Stimulated activated naive CD8-positive, alpha-beta T cell treated with anti-CD3 and anti-CD28 coated beads, Interleukin-15, Interleukin-2, amounts not matched to agents 100 ng/mL and 50 ng/mL, for 24 hours (primary cell): ENCODE measurements at regions not wholly inside any gene's neighbourhood (a gene's known extent, or its start where the extent isn't known, plus 50 kb on each side); places are given as distances from the start of the nearest gene placed in this dataset.

Source experiments
- H3K27ac Mint-ChIP-seq: one replicate; pipeline ENCODE4 v1.8.0; 2021; ENCODE audit warnings: mild to moderate bottlenecking, mixed read lengths
- H3K27me3 Mint-ChIP-seq: one replicate; pipeline ENCODE4 v1.8.0; 2021; ENCODE audit warnings: mixed read lengths
- H3K36me3 Mint-ChIP-seq: one replicate; pipeline ENCODE4 v1.8.0; 2021; ENCODE audit warnings: low read depth, mixed read lengths
- H3K4me1 Mint-ChIP-seq: one replicate; pipeline ENCODE4 v1.8.0; 2021; ENCODE audit warnings: low read depth, mixed read lengths
- H3K4me3 Mint-ChIP-seq: one replicate; pipeline ENCODE4 v1.8.0; 2021; ENCODE audit warnings: mild to moderate bottlenecking, mixed read lengths
- H3K9me3 Mint-ChIP-seq: one replicate; pipeline ENCODE4 v1.8.0; 2021; ENCODE audit warnings: mixed read lengths

DNA sequence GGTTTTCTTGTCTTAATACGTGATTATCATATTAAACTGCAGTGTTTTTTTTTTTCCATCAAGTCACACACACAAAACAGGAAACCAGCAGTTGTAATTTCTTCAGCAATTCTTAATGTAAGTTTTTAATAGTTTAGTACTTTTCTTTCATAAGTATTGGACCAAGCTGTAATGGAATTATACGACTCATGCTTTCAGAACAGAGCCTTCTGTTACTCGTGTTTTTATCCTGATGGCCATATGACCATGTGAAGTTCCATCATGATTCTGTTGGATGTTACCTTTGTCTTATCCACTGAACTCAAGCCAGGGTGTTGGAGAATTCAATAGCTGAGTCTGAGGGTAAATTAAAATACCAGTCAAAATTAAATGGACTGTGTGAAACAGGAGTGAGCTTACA is 72.0 kb upstream of the S1PR1 start:
- peaks cover 3% of the 10 kb centered on the region for H3K36me3 Mint-ChIP-seq
- H3K4me1 Mint-ChIP-seq, result peaks cover 50% of the 10 kb centered on the region
- H3K9me3 Mint-ChIP-seq, result peaks cover 4% of the 10 kb centered on the region
- no peaks in the 10 kb centered on the region for H3K27me3 Mint-ChIP-seq
- no peak overlapping the region for H3K4me3 Mint-ChIP-seq
- no peak overlapping the region for H3K27ac Mint-ChIP-seq

- no peak overlapping the region for H3K4me3 Mint-ChIP-seq
- peaks cover 3% of the 10 kb centered on the region for H3K36me3 Mint-ChIP-seq
- H3K27me3 Mint-ChIP-seq, result no peaks in the 10 kb centered on the region
- no peak overlapping the region for H3K27ac Mint-ChIP-seq
- H3K9me3 Mint-ChIP-seq, result peaks cover 4% of the 10 kb centered on the region
- H3K4me1 Mint-ChIP-seq, result peaks cover 41% of the 10 kb centered on the region
These were observed 73.8 kb upstream of the S1PR1 start for GRCh38 chr1:101162736-101163735.

DNA sequence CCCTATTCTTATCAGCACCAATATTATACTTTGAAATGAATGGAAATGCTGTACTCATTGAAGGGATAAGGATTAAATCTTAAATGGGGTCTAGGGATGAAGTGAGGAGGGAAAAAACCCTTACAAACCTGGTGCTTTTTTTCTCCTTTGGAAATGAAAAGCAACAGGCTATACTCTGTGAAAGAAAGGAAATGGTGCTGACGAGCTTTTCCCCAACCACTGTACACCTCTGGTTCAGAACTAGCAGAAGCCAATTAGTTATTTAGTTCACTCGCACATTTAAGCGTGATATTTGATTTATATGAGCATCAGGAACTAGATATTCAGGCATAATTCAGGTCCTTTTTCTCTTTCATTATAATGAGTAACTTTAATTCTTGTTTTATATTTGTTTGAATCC is 74.5 kb upstream of the S1PR1 start:
- Mint-ChIP-seq H3K4me1 (peaks cover 34% of the 10 kb centered on the region), H3K36me3 (peaks cover 3% of the 10 kb centered on the region), H3K27me3 (no peaks in the 10 kb centered on the region), H3K4me3 (no peak overlapping the region), H3K27ac (no peak overlapping the region), H3K9me3 (peaks cover 4% of the 10 kb centered on the region)

GRCh38 chr1:101161619-101162018 is 75.2 kb upstream of the S1PR1 start:
- no peak overlapping the region for H3K27ac Mint-ChIP-seq
- H3K4me1 Mint-ChIP-seq, result peaks cover 27% of the 10 kb centered on the region
- no peaks in the 10 kb centered on the region for H3K27me3 Mint-ChIP-seq
- H3K4me3 Mint-ChIP-seq, result no peak overlapping the region
- H3K9me3 Mint-ChIP-seq, result peaks cover 4% of the 10 kb centered on the region
- H3K36me3 Mint-ChIP-seq, result peaks cover 3% of the 10 kb centered on the region

GRCh38 chr1:101158424-101158823 is 78.4 kb upstream of the S1PR1 start:
- no peak overlapping the region for H3K27ac Mint-ChIP-seq
- H3K36me3 Mint-ChIP-seq, result peaks cover under 1% of the 10 kb centered on the region
- no peaks in the 10 kb centered on the region for H3K27me3 Mint-ChIP-seq
- peaks cover 4% of the 10 kb centered on the region for H3K9me3 Mint-ChIP-seq
- H3K4me3 Mint-ChIP-seq, result no peak overlapping the region
- peaks cover 24% of the 10 kb centered on the region for H3K4me1 Mint-ChIP-seq

GRCh38 chr1:101154547-101154946 is 82.3 kb upstream of the S1PR1 start:
- Mint-ChIP-seq H3K4me1 (peaks cover 46% of the 10 kb centered on the region), H3K4me3 (no peak overlapping the region), H3K27ac (peak overlapping the region; percentile 68), H3K27me3 (no peaks in the 10 kb centered on the region), H3K36me3 (no peaks in the 10 kb centered on the region), H3K9me3 (no peaks in the 10 kb centered on the region)

DNA sequence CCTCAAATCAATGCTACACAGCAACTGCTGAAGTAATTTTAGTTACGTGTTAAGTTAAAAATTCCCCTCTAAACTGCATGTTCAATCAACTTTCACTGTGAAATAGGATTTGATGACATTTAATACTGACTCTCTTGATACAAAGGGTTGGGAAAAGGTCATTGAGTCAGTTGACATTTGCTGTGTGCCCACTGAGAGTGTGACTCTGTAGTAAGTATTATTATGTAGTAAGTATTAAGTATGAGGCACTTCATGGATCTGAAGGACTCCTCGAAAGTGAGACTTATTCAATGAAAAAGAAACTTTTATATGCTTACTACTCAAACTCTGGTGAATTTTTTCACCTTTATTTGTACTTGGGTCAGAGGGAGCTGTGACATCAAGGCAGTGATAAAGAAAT is 83.1 kb upstream of the S1PR1 start:
- Mint-ChIP-seq H3K4me1 (peaks cover 55% of the 10 kb centered on the region), H3K4me3 (peak overlapping the region; percentile 21), H3K27ac (peak overlapping the region; percentile 68), H3K27me3 (no peaks in the 10 kb centered on the region), H3K36me3 (no peaks in the 10 kb centered on the region), H3K9me3 (no peaks in the 10 kb centered on the region)

GRCh38 chr1:101152633-101153032 is 84.2 kb upstream of the S1PR1 start:
- H3K36me3 Mint-ChIP-seq, result no peaks in the 10 kb centered on the region
- H3K27ac Mint-ChIP-seq, result no peak overlapping the region
- peaks cover 55% of the 10 kb centered on the region for H3K4me1 Mint-ChIP-seq
- no peaks in the 10 kb centered on the region for H3K27me3 Mint-ChIP-seq
- H3K9me3 Mint-ChIP-seq, result no peaks in the 10 kb centered on the region
- H3K4me3 Mint-ChIP-seq, result no peak overlapping the region

- Mint-ChIP-seq H3K9me3 (no peaks in the 10 kb centered on the region), H3K36me3 (no peaks in the 10 kb centered on the region), H3K27me3 (no peaks in the 10 kb centered on the region), H3K4me3 (no peak overlapping the region), H3K27ac (no peak overlapping the region), H3K4me1 (peaks cover 55% of the 10 kb centered on the region)
These were observed 85.5 kb upstream of the S1PR1 start for GRCh38 chr1:101151286-101151685.

GRCh38 chr1:101150670-101151069 is 86.1 kb upstream of the S1PR1 start:
- Mint-ChIP-seq H3K4me1 (peaks cover 55% of the 10 kb centered on the region), H3K27ac (no peak overlapping the region), H3K27me3 (no peaks in the 10 kb centered on the region), H3K36me3 (no peaks in the 10 kb centered on the region), H3K4me3 (no peak overlapping the region), H3K9me3 (no peaks in the 10 kb centered on the region)

DNA sequence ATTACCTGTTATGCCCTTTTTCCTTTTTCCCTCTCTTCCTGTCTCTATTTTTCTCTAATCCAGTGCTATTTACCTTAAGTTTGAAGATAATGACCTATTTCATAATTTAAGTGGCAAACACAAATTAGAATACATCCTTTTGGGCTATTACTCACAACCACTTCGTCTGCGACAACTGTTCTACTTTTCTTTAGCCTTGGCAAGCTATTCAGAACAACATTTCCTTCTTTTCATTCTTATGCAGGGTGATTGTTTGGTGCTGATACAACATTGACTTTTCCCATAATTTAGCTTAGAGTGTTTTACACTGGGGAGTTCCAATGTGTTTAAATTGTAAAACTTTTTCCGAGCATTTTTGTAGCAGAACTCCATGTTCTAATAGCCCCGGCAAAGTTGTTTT is 86.6 kb upstream of the S1PR1 start:
- Mint-ChIP-seq H3K27me3 (no peaks in the 10 kb centered on the region), H3K9me3 (no peaks in the 10 kb centered on the region), H3K27ac (peak overlapping the region; percentile 8), H3K4me3 (no peak overlapping the region), H3K4me1 (peaks cover 54% of the 10 kb centered on the region), H3K36me3 (no peaks in the 10 kb centered on the region)

- H3K9me3 Mint-ChIP-seq, result no peaks in the 10 kb centered on the region
- H3K27me3 Mint-ChIP-seq, result no peaks in the 10 kb centered on the region
- no peaks in the 10 kb centered on the region for H3K36me3 Mint-ChIP-seq
- H3K4me1 Mint-ChIP-seq, result peaks cover 51% of the 10 kb centered on the region
- H3K4me3 Mint-ChIP-seq, result no peak overlapping the region
- H3K27ac Mint-ChIP-seq, result no peak overlapping the region
These were observed 87.8 kb upstream of the S1PR1 start for GRCh38 chr1:101148980-101149379.

GRCh38 chr1:101147381-101147780 is 89.4 kb upstream of the S1PR1 start:
- Mint-ChIP-seq H3K4me1 (peaks cover 38% of the 10 kb centered on the region), H3K36me3 (no peaks in the 10 kb centered on the region), H3K27ac (no peak overlapping the region), H3K9me3 (peaks cover 3% of the 10 kb centered on the region), H3K27me3 (no peaks in the 10 kb centered on the region), H3K4me3 (no peak overlapping the region)

DNA sequence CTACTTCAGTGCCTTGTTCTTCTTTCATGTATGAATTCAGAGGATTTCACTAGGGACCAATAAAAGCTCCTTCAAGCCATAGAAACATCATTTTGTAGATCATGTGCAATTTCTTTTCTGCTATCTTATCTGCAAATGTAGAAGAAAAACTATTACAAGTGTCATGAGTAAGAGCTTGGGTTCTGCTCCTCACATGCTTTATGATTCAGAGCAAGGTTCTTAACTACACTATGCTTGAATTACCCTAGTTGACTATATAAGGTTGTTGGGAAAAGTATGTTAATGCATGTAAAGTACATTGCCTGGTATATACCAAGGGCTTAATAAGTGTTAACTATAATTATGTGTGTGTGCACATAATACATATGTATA is 91.4 kb upstream of the S1PR1 start:
- H3K9me3 Mint-ChIP-seq, result peaks cover 3% of the 10 kb centered on the region
- H3K36me3 Mint-ChIP-seq, result no peaks in the 10 kb centered on the region
- no peak overlapping the region for H3K4me3 Mint-ChIP-seq
- no peaks in the 10 kb centered on the region for H3K27me3 Mint-ChIP-seq
- H3K27ac Mint-ChIP-seq, result peak overlapping the region; percentile 45
- peaks cover 30% of the 10 kb centered on the region for H3K4me1 Mint-ChIP-seq

DNA sequence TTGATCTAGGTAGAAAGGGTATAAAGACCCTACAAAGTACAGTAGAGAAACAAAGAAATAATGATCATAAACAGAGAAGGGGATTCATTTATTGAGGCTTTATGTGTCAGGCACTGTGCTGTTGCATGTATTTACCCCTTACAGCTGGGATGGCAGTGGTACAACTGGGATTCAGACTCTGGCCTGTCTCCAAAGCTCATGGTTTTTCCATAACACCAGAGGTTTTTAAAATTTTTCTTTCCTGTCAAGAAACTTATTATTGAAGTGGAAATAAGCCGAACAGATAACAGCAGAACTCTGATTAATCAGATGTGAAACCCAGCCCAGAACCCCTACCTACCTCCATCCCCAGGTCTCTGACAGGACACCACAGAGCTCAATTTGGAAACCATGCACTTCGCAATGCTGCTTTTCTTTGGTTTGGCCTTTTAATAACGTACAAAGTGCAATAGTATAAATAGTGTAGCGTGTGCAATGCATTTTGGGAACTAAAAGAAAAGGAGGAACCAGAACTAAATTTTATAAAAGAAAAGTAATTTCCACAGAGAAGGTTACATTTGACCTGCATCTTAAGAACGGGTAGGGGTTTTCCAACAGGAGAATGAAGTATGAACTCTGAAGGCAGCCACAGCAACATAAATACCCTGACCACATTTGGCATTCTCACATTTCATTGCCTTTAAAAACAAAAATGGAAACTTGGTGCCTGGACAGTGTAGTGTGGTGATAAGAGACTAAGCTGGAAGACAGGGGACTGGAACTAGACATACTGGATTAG is 92.0 kb upstream of the S1PR1 start:
- Mint-ChIP-seq H3K27ac (peak overlapping the region; percentile 58), H3K9me3 (peaks cover 3% of the 10 kb centered on the region), H3K4me3 (no peak overlapping the region), H3K27me3 (no peaks in the 10 kb centered on the region), H3K4me1 (peaks cover 32% of the 10 kb centered on the region), H3K36me3 (no peaks in the 10 kb centered on the region)
